ENCODE measurements at regions not wholly inside any gene's neighbourhood (a gene's known extent, or its start where the extent isn't known, plus 50 kb on each side); places are given as distances from the start of the nearest gene placed in this dataset.

- H2AFZ ChIP-seq (ENCODE audit: low read depth, low read length) = no peak overlapping the region
- H4K20me1 ChIP-seq (ENCODE audit: insufficient read depth, low read length) = no peaks in the 10 kb centered on the region
- no peaks in the 10 kb centered on the region for H3K9me3 ChIP-seq (ENCODE audit: insufficient read depth, low read length)
- peaks cover 25% of the 10 kb centered on the region for H3K27me3 ChIP-seq (ENCODE audit: low read depth, low read length)
- H3K36me3 ChIP-seq (replicated peaks; ENCODE audit: low read depth, low read length) = no peaks in the 10 kb centered on the region
- H3K27ac ChIP-seq (ENCODE audit: low read length) = no peak overlapping the region
- H3K4me2 ChIP-seq (ENCODE audit: low read length) = no peak overlapping the region
- H3K4me1 ChIP-seq (ENCODE audit: low read length) = no peaks in the 10 kb centered on the region
- TF ChIP-seq CTCF (IDR thresholded peaks at IDR 0.05; ENCODE audit: low read depth, low read length) = no peak
- no peak for TF ChIP-seq EZH2phosphoT487 (IDR thresholded peaks at IDR 0.05; ENCODE audit: low read depth)
- no peak overlapping the region for H3K9ac ChIP-seq (ENCODE audit: low read length)
- H3K79me2 ChIP-seq (ENCODE audit: low read length) = no peaks in the 10 kb centered on the region
- H3K4me3 ChIP-seq (ENCODE audit: low read length) = no peak overlapping the region
These were observed 169.3 kb upstream of the CSF3R start for GRCh38 chr1:36652011-36652410.

GRCh38 chr1:36651176-36651910 lies 168.6 kb upstream of the CSF3R start:
- Histone ChIP-seq H3K9ac (ENCODE audit: low read length) (no peak overlapping the region), H3K9me3 (ENCODE audit: insufficient read depth, low read length) (no peaks in the 10 kb centered on the region), H3K27ac (ENCODE audit: low read length) (no peak overlapping the region), H3K79me2 (ENCODE audit: low read length) (no peaks in the 10 kb centered on the region), H3K4me2 (ENCODE audit: low read length) (no peak overlapping the region), H3K4me1 (ENCODE audit: low read length) (no peaks in the 10 kb centered on the region), H3K36me3 (replicated peaks; ENCODE audit: low read depth, low read length) (no peaks in the 10 kb centered on the region), H2AFZ (ENCODE audit: low read depth, low read length) (no peak overlapping the region), H3K27me3 (ENCODE audit: low read depth, low read length) (peaks cover 25% of the 10 kb centered on the region), H4K20me1 (ENCODE audit: insufficient read depth, low read length) (no peaks in the 10 kb centered on the region), H3K4me3 (ENCODE audit: low read length) (no peak overlapping the region)
- no peak for TF ChIP-seq EZH2phosphoT487 (IDR thresholded peaks at IDR 0.05; ENCODE audit: low read depth)
- TF ChIP-seq CTCF (IDR thresholded peaks at IDR 0.05; ENCODE audit: low read depth, low read length) = no peak

GRCh38 chr1:36650200-36651065 lies 167.7 kb upstream of the CSF3R start:
- H4K20me1 ChIP-seq (ENCODE audit: insufficient read depth, low read length) = no peaks in the 10 kb centered on the region
- no peaks in the 10 kb centered on the region for H3K79me2 ChIP-seq (ENCODE audit: low read length)
- H3K4me2 ChIP-seq (ENCODE audit: low read length) = no peak overlapping the region
- no peak overlapping the region for H3K4me3 ChIP-seq (ENCODE audit: low read length)
- H3K27ac ChIP-seq (ENCODE audit: low read length) = no peak overlapping the region
- TF ChIP-seq CTCF (IDR thresholded peaks at IDR 0.05; ENCODE audit: low read depth, low read length) (peak; percentile 61), EZH2phosphoT487 (IDR thresholded peaks at IDR 0.05; ENCODE audit: low read depth) (no peak)
- no peak overlapping the region for H2AFZ ChIP-seq (ENCODE audit: low read depth, low read length)
- no peaks in the 10 kb centered on the region for H3K36me3 ChIP-seq (replicated peaks; ENCODE audit: low read depth, low read length)
- H3K9ac ChIP-seq (ENCODE audit: low read length) = no peak overlapping the region
- H3K27me3 ChIP-seq (ENCODE audit: low read depth, low read length) = peaks cover 25% of the 10 kb centered on the region
- H3K9me3 ChIP-seq (ENCODE audit: insufficient read depth, low read length) = no peaks in the 10 kb centered on the region
- no peaks in the 10 kb centered on the region for H3K4me1 ChIP-seq (ENCODE audit: low read length)

- no peaks in the 10 kb centered on the region for H3K79me2 ChIP-seq (ENCODE audit: low read length)
- H3K9me3 ChIP-seq (ENCODE audit: insufficient read depth, low read length) = no peaks in the 10 kb centered on the region
- H3K36me3 ChIP-seq (replicated peaks; ENCODE audit: low read depth, low read length) = no peaks in the 10 kb centered on the region
- H3K4me1 ChIP-seq (ENCODE audit: low read length) = peaks cover 6% of the 10 kb centered on the region
- no peak overlapping the region for H3K27ac ChIP-seq (ENCODE audit: low read length)
- TF ChIP-seq CTCF (IDR thresholded peaks at IDR 0.05; ENCODE audit: low read depth, low read length) (no peak), EZH2phosphoT487 (IDR thresholded peaks at IDR 0.05; ENCODE audit: low read depth) (no peak)
- no peak overlapping the region for H2AFZ ChIP-seq (ENCODE audit: low read depth, low read length)
- no peak overlapping the region for H3K4me2 ChIP-seq (ENCODE audit: low read length)
- no peak overlapping the region for H3K9ac ChIP-seq (ENCODE audit: low read length)
- H3K27me3 ChIP-seq (ENCODE audit: low read depth, low read length) = peaks cover 11% of the 10 kb centered on the region; the same call in 1 of the 2 replicates
- no peak overlapping the region for H3K4me3 ChIP-seq (ENCODE audit: low read length)
- H4K20me1 ChIP-seq (ENCODE audit: insufficient read depth, low read length) = no peaks in the 10 kb centered on the region
These were observed 163.2 kb upstream of the CSF3R start for GRCh38 chr1:36645867-36646266.
